HCT116 (cell line): ENCODE measurements at regions not wholly inside any gene's neighbourhood (a gene's known extent, or its start where the extent isn't known, plus 50 kb on each side); places are given as distances from the start of the nearest gene placed in this dataset.

Experiments
- ATAC-seq: fragments of 200-7000 bp; cut with Tn5 transposase; 2 replicates; pipeline ENCODE4 v1.9.1; 2020; ENCODE audit warnings: mild to moderate bottlenecking, moderate library complexity
- BruUV-seq: library from RNA; stranded (reverse); fragments of 400-500 nt; replicated peaks from 2 replicates; lab custom pipeline; 2021; lab: Mats Ljungman, UMichigan
- CTCF ChIA-PET: fragments of 300-600 bp; sonication (Branson Sonifier 250); formaldehyde crosslinking; loops from one replicate; lab custom pipeline; 2021; ENCODE audit warnings: antibody characterized with exemption; lab: Charles Lee
- POLR2A ChIA-PET: fragments of 300-600, 350-600 bp; sonication (Branson Sonifier 250); formaldehyde crosslinking; loops from one replicate; lab custom pipeline; 2021; ENCODE audit warnings: antibody characterized with exemption; lab: Charles Lee
- RAD21 ChIA-PET, 2 experiments: fragments of 300-600 bp; sonication (Branson Sonifier 250); formaldehyde crosslinking; loops; one replicate each; lab custom pipeline; 2023; ENCODE audit warnings: low total read pairs in 2 of 2; ENCODE audit not compliant: uncharacterized antibody in 2 of 2, unreplicated experiment in 2 of 2, low non-redundant PET in 1 of 2; lab: Charles Lee
- DNase-seq: peaks from one replicate; pipeline ENCODE4 v3.0.0-alpha.2; 2010; ENCODE audit warnings: low read depth, low spot score
- H2AFZ ChIP-seq: fragments of 200-600 bp; shearing (Covaris generic), sonication (generic); 2 replicates; pipeline ENCODE4 v1.6.1; 2017; ENCODE audit warnings: low read depth, mixed run types, mixed read lengths, antibody characterized with exemption, low read length; ENCODE audit not compliant: poor library complexity, severe bottlenecking
- H3K27ac ChIP-seq: 2 replicates; pipeline ENCODE4 v1.5.1; 2012; ENCODE audit warnings: low read depth, low read length
- H3K27me3 ChIP-seq: fragments of 200-600 bp; sonication (generic); 2 replicates; pipeline ENCODE4 v1.6.1; 2016; ENCODE audit warnings: mixed run types, low read length, mixed read lengths; ENCODE audit not compliant: insufficient read depth
- H3K36me3 ChIP-seq, 2 experiments: fragments of 200-500 bp in 1 of 2; fragments of 200-600 bp in 1 of 2; sonication (Bioruptor generic) in 1 of 2; sonication (generic) in 1 of 2; 2 replicates each; pipeline versions ENCODE4 v1.5.1 to v1.6.1; 2014 to 2016; ENCODE audit warnings: low read length in 2 of 2, inconsistent platforms in 1 of 2, mixed read lengths in 1 of 2, mixed run types in 1 of 2; ENCODE audit not compliant: insufficient read depth in 2 of 2, control insufficient read depth in 1 of 2
- H3K4me1 ChIP-seq, 2 experiments: fragments of 200-600 bp in 1 of 2; sonication (generic) in 1 of 2; 2 replicates each; pipeline versions ENCODE4 v1.5.1 to v1.6.1; 2012 to 2017; ENCODE audit warnings: low read length in 2 of 2, inconsistent platforms in 1 of 2, mild to moderate bottlenecking in 1 of 2, mixed read lengths in 1 of 2, mixed run types in 1 of 2, moderate library complexity in 1 of 2; ENCODE audit not compliant: insufficient read depth in 2 of 2, control insufficient read depth in 1 of 2
- H3K4me2 ChIP-seq: fragments of 200-600 bp; sonication (generic); 2 replicates; pipeline ENCODE4 v1.6.1; 2017; ENCODE audit warnings: mixed run types, low read length, mixed read lengths
- H3K4me3 ChIP-seq, 2 experiments: fragments of 200-600 bp in 1 of 2; sonication (generic) in 1 of 2; replicated peaks in 1 of 2; 2 replicates each; pipeline ENCODE4 v1.5.1; 2011 to 2016; ENCODE audit warnings: low read length in 2 of 2, control low read depth in 1 of 2, low read depth in 1 of 2, mild to moderate bottlenecking in 1 of 2, mixed read lengths in 1 of 2, mixed run types in 1 of 2
- H3K79me2 ChIP-seq: fragments of 200-600 bp; sonication (generic); 2 replicates; pipeline ENCODE4 v1.6.1; 2017; ENCODE audit warnings: mild to moderate bottlenecking, mixed run types, low read length, moderate library complexity, mixed read lengths; ENCODE audit not compliant: insufficient read depth
- H3K9ac ChIP-seq: fragments of 200-600 bp; sonication (generic); 2 replicates; pipeline ENCODE4 v1.6.1; 2016; ENCODE audit warnings: low read length, mixed read lengths
- H3K9me2 ChIP-seq: fragments of 200-600 bp; sonication (generic), shearing (Covaris generic); 2 replicates; pipeline ENCODE4 v1.6.1; 2017; ENCODE audit warnings: mixed run types, mild to moderate bottlenecking, moderate library complexity; ENCODE audit not compliant: insufficient read depth
- H3K9me3 ChIP-seq, 2 experiments: fragments of 200-500 bp in 1 of 2; fragments of 200-600 bp in 1 of 2; sonication (Bioruptor generic) in 1 of 2; sonication (generic) in 1 of 2; 2 replicates each; pipeline ENCODE4 v1.6.1; 2014 to 2017; ENCODE audit warnings: low read length in 2 of 2, mixed read lengths in 2 of 2, inconsistent platforms in 1 of 2, low read depth in 1 of 2, mild to moderate bottlenecking in 1 of 2, mixed run types in 1 of 2, moderate library complexity in 1 of 2; ENCODE audit not compliant: control insufficient read depth in 1 of 2, insufficient read depth in 1 of 2
- H4K20me1 ChIP-seq: fragments of 200-600 bp; sonication (generic), shearing (Covaris generic); 2 replicates; pipeline ENCODE4 v1.6.1; 2017; ENCODE audit warnings: mixed run types, mild to moderate bottlenecking, moderate library complexity; ENCODE audit not compliant: insufficient read depth
- CBX3 ChIP-seq: IDR thresholded peaks from 2 replicates; pipeline ENCODE4 v1.6.1; 2012; ENCODE audit warnings: low read depth
- CEBPB ChIP-seq: IDR thresholded peaks from 2 replicates; pipeline ENCODE4 v1.6.1; 2012; ENCODE audit warnings: low read depth
- EGR1 ChIP-seq: IDR thresholded peaks from 2 replicates; pipeline ENCODE4 v1.6.1; 2012; ENCODE audit warnings: low read depth
- ELF1 ChIP-seq: IDR thresholded peaks from 2 replicates; pipeline ENCODE4 v1.6.1; 2012; ENCODE audit warnings: low read depth, borderline replicate concordance
- EZH2 ChIP-seq: fragments of 200-600 bp; sonication (generic); IDR thresholded peaks from 2 replicates; pipeline ENCODE4 v1.6.1; 2017; ENCODE audit warnings: antibody characterized with exemption, mixed run types
- EZH2phosphoT487 ChIP-seq: fragments of 200-600 bp; IDR thresholded peaks from 2 replicates; pipeline ENCODE4 v1.6.1; 2018; ENCODE audit warnings: antibody characterized with exemption, borderline replicate concordance
- FOSL1 ChIP-seq: IDR thresholded peaks from 2 replicates; pipeline ENCODE4 v1.6.1; 2012; ENCODE audit warnings: low read depth
- JUND ChIP-seq: IDR thresholded peaks from 2 replicates; pipeline ENCODE4 v1.6.1; 2012
- MAX ChIP-seq: IDR thresholded peaks from 2 replicates; pipeline ENCODE4 v1.6.1; 2012
- SP1 ChIP-seq: IDR thresholded peaks from 2 replicates; pipeline ENCODE4 v1.6.1; 2012; ENCODE audit warnings: low read depth
- SRF ChIP-seq: IDR thresholded peaks from 2 replicates; pipeline ENCODE4 v1.6.1; 2012; ENCODE audit warnings: low read depth
- TCF7L2 ChIP-seq: IDR thresholded peaks from 2 replicates; pipeline ENCODE4 v1.7.0; 2011; ENCODE audit warnings: borderline replicate concordance, inconsistent platforms; ENCODE audit not compliant: insufficient read depth, insufficient read length; ENCODE audit errors: extremely low read depth
- ZFX ChIP-seq: fragments of 450-650 bp; IDR thresholded peaks from 2 replicates; pipeline ENCODE4 v1.6.1; 2017
- intact Hi-C: fragments of 100-400 bp; cut with micrococcal nuclease; formaldehyde crosslinking; loops from 2 replicates; pipeline ENCODE4 v1.10.0; 2022
- TF ChIP-seq, protein P1 (sequence below): IDR thresholded peaks from 2 replicates; pipeline ENCODE4 v1.6.1; 2012
- TF ChIP-seq, protein P2 (sequence below), 3 experiments: fragments of 200-600 bp in 1 of 3; sonication (generic) in 1 of 3; IDR thresholded peaks in 2 of 3; conservative IDR thresholded peaks in 1 of 3; 2 replicates each; pipeline ENCODE4 v1.5.1; 2012 to 2017; ENCODE audit warnings: low read depth in 2 of 3, low read length in 2 of 3, antibody characterized with exemption in 1 of 3, borderline replicate concordance in 1 of 3, control low read depth in 1 of 3, mild to moderate bottlenecking in 1 of 3, mixed read lengths in 1 of 3, mixed run types in 1 of 3, moderate library complexity in 1 of 3; ENCODE audit not compliant: insufficient read depth in 1 of 3

- Histone ChIP-seq H3K9ac (no peak overlapping the region), H3K4me3 (no peak overlapping the region), H2AFZ (no peak overlapping the region), H4K20me1 (no peaks in the 10 kb centered on the region), H3K4me1 (no peaks in the 10 kb centered on the region), H3K36me3 (no peaks in the 10 kb centered on the region), H3K27me3 (no peaks in the 10 kb centered on the region), H3K9me2 (no peaks in the 10 kb centered on the region), H3K9me3 (peaks cover 8 to 33% of the 10 kb centered on the region in 2 experiments; a peak in 3 of 4 replicates), H3K27ac (no peak overlapping the region), H3K4me2 (no peak overlapping the region), H3K79me2 (no peaks in the 10 kb centered on the region)
- ATAC-seq (no peak), DNase-seq (no peak)
- CTCF ChIA-PET: no interaction called here
- RAD21 ChIA-PET: no interaction called here
- no peak for TF ChIP-seq SP1
- TF ChIP-seq, protein P1, sequence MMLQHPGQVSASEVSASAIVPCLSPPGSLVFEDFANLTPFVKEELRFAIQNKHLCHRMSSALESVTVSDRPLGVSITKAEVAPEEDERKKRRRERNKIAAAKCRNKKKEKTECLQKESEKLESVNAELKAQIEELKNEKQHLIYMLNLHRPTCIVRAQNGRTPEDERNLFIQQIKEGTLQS: no peak
- no peak for TF ChIP-seq ZFX
- no peak for TF ChIP-seq MAX
- no peak for TF ChIP-seq ELF1
- TF ChIP-seq EZH2: no peak
- POLR2A ChIA-PET: no interaction called here
- BruUV-seq: no TSS peak
- intact Hi-C loops: no loop called here
Measured at GRCh38 chr5:3789519-3790193, 194.0 kb downstream of the IRX1 start.

DNA sequence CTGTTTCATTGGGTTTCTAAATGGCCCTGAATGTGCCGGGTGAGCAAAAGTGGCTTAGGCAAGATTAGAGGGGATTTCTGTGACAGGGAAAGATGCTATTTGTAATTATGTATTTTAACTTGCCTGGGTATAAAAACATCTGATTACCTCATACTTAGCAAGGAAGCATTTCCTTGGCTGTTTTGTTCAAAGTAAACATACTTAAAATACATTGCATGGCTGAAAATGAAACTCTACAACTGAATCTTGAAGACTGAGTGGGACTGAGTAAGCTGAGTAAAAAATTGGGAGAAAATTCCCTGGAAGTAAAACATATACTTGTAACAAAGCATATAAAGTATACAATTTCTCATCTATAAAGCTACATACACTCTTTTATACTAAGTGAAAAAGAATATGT is 197.5 kb downstream of the IRX1 start:
- no peaks in the 10 kb centered on the region for H4K20me1 ChIP-seq
- H3K9ac ChIP-seq: no peak overlapping the region
- H3K9me2 ChIP-seq: no peaks in the 10 kb centered on the region
- peaks cover 5 to 16% of the 10 kb centered on the region in 2 experiments; a peak in 3 of 4 replicates for H3K9me3 ChIP-seq
- ATAC-seq (no peak), DNase-seq (no peak)
- H3K4me1 ChIP-seq: no peaks in the 10 kb centered on the region
- no peaks in the 10 kb centered on the region for H3K27me3 ChIP-seq
- no peak overlapping the region for H2AFZ ChIP-seq
- H3K4me3 ChIP-seq: no peak overlapping the region
- ChIA-PET POLR2A (no interaction called here), RAD21 (no interaction called here), CTCF (no interaction called here)
- no TSS peak for BruUV-seq
- no peak overlapping the region for H3K27ac ChIP-seq
- no peaks in the 10 kb centered on the region for H3K36me3 ChIP-seq
- H3K79me2 ChIP-seq: no peaks in the 10 kb centered on the region
- no peak overlapping the region for H3K4me2 ChIP-seq
- intact Hi-C loops: no loop called here
- TF ChIP-seq TCF7L2 (no peak), ZFX (no peak), EGR1 (no peak), SRF (no peak), EZH2phosphoT487 (no peak), EZH2 (no peak), JUND (no peak), CBX3 (no peak), CEBPB (no peak), ELF1 (no peak), FOSL1 (no peak)
- TF ChIP-seq, protein P2, sequence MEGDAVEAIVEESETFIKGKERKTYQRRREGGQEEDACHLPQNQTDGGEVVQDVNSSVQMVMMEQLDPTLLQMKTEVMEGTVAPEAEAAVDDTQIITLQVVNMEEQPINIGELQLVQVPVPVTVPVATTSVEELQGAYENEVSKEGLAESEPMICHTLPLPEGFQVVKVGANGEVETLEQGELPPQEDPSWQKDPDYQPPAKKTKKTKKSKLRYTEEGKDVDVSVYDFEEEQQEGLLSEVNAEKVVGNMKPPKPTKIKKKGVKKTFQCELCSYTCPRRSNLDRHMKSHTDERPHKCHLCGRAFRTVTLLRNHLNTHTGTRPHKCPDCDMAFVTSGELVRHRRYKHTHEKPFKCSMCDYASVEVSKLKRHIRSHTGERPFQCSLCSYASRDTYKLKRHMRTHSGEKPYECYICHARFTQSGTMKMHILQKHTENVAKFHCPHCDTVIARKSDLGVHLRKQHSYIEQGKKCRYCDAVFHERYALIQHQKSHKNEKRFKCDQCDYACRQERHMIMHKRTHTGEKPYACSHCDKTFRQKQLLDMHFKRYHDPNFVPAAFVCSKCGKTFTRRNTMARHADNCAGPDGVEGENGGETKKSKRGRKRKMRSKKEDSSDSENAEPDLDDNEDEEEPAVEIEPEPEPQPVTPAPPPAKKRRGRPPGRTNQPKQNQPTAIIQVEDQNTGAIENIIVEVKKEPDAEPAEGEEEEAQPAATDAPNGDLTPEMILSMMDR (IDR thresholded peaks at IDR 0.05 in 2 of 3, conservative IDR thresholded peaks at IDR 0.05 in 1 of 3; ENCODE audit: borderline replicate concordance in 1 of 3, insufficient read depth in 1 of 3, low read depth in 2 of 3, low read length in 2 of 3): no peak
- TF ChIP-seq, protein P1: no peak
